PC-9 (cell line): ENCODE measurements at regions not wholly inside any gene's neighbourhood (a gene's known extent, or its start where the extent isn't known, plus 50 kb on each side); places are given as distances from the start of the nearest gene placed in this dataset.

Experiments used
- EZH2 ChIP-seq: fragments of 200-600 bp; sonication (generic); IDR thresholded peaks from 2 replicates; pipeline ENCODE4 v1.8.0; 2017; ENCODE audit warnings: antibody characterized with exemption, low read depth
- TF ChIP-seq, protein P1 (sequence below): fragments of 200-600 bp; sonication (generic); conservative IDR thresholded peaks from 2 replicates; pipeline ENCODE4 v1.6.1; 2017; ENCODE audit warnings: mixed run types, antibody characterized with exemption, mild to moderate bottlenecking, moderate library complexity

DNA sequence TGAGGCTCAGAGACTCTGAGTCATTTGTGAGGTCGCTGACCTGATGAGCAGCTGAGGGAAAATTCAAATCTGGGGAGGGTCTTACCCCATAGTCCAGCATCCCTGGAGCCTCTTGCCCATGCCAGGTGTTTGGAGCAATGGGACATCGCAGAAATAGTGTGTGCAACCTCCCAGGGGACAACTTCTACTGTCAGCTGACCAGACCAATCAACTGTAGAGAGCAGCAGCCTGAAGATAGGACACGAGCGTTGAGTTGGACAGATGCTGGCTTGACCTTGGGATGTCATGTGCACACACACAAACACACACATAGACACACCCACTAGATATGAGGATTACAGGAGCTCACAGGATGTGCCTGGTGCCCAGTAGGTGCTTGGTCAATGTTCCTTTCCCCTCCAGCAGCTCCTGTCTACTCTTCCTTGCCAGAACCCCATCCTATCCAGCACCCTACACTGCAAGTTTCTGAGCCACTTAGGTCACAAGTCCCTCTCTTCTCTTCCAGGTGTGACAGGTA is 59.1 kb upstream of the MPEG1 start:
- TF ChIP-seq, protein P1, sequence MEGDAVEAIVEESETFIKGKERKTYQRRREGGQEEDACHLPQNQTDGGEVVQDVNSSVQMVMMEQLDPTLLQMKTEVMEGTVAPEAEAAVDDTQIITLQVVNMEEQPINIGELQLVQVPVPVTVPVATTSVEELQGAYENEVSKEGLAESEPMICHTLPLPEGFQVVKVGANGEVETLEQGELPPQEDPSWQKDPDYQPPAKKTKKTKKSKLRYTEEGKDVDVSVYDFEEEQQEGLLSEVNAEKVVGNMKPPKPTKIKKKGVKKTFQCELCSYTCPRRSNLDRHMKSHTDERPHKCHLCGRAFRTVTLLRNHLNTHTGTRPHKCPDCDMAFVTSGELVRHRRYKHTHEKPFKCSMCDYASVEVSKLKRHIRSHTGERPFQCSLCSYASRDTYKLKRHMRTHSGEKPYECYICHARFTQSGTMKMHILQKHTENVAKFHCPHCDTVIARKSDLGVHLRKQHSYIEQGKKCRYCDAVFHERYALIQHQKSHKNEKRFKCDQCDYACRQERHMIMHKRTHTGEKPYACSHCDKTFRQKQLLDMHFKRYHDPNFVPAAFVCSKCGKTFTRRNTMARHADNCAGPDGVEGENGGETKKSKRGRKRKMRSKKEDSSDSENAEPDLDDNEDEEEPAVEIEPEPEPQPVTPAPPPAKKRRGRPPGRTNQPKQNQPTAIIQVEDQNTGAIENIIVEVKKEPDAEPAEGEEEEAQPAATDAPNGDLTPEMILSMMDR = no peak
- TF ChIP-seq EZH2 = no peak
